GM18502 (cell line): ENCODE measurements at regions not wholly inside any gene's neighbourhood (a gene's known extent, or its start where the extent isn't known, plus 50 kb on each side); places are given as distances from the start of the nearest gene placed in this dataset.

ENCODE experiments used
- ATAC-seq: cut with Tn5 transposase; IDR thresholded peaks from one replicate; pipeline ENCODE4 v1.9.1; 2021; ENCODE audit warnings: mild to moderate bottlenecking; ENCODE audit not compliant: unreplicated experiment, poor library complexity

DNA sequence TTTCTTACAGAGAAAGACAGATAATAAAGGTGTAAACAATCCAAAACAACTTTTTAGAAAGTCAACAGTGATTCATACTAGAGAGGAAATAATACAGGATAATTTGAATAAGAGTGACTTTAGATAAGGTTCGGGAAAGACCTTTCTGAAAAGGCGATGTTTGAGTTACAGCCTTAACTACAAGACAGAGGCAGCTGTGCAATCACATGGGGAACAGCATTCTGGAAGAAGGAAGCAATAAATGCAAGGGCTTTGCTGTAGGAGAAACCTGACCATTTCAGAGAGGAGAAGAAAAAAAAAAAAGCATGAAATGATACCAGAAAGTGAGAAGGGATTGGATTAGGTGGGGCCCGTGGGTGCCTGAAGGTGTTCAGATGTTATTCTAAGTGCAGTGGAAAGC, 200.6 kb upstream of the ATP11B start:
- ATAC-seq = no peak

DNA sequence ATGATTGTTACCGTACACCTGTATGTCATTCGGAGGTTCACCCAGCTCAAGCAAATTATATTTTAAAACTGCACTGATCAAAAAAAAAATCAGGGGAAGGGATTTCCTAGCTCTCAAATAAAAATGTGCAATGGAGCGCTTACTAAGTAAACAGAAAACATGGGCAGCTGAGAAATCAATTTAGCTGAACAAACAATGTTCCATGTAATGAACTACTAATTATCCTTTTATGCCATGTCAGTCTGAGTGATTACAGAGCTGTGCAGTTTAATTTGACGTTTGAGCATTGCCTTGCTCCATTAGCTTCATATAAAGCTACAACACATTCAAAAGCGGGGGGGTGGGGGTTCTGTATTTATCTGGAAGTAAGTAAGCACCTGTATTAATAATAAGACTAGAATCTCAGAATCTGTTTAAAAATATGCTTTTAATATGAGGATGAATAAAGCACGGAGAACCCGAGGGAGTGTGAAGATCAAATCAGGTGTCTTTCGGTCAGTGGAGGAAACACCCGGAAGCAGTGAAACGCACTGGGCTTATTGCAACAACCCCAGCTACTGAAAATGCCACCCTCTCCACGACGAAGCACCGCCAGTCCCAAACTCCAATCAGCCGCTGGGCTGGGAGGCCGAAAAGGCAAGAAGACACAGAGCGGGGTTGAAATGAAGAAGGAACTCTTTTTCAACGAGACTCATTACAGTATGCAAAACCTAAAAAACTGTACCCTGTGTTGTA, 196.5 kb upstream of the ATP11B start:
- no peak for ATAC-seq

- ATAC-seq = no peak
Measured at GRCh38 chr3:182597621-182598041, 195.7 kb upstream of the ATP11B start.

DNA sequence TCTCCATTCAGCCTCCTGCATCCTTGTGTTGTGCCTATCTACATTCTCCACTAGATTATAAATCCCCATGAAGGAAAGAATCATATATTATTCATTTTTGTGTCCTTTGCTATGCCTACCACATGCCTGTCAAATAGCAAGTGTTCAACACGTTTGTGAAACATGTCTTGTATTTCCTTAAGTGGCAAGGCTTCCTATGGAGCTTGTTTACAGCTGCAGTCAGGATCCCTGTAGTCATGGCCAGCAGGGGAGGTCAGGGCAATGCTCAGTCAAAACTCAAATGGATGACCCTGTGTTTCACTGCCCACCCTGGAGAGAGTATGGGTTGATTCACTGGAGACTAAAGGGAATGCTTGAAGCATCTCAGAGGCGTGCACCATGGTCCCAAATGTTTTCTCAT, 191.7 kb upstream of the ATP11B start:
- ATAC-seq = no peak

GRCh38 chr3:182603501-182603900, 189.8 kb upstream of the ATP11B start:
- ATAC-seq = no peak

DNA sequence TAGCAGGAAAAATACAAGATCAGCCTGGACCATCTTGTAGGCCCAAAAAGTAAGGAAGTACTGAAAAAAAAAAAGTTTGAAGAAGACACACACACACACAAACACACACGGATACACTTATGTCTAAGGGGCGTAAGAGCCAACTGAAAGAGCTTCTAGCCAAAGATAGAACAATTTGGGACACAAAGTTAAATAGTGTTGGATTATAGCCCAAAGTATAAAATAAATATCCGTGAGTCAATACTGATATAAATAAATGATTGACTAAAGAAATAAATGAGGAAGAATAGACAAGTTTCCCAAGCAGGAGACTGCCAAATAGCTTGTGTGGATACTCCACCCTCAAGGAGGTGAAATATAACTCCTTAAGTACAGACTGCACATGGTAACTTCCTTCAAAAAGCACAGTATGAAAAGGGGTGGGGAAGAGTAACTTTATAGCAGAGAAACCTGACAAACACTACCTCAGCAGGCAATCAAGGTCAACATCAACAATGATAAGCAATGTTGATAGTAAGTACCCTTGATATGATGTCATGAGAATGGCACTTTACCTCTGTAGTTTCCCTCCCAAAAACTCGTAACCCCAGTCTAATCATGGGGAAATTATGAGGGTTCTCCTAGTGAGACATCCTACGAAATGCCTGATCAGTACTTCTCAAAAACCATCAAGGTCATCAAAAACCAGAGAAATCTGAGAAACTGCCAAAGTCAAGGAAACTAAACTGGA, 187.3 kb upstream of the ATP11B start:
- ATAC-seq = no peak

DNA sequence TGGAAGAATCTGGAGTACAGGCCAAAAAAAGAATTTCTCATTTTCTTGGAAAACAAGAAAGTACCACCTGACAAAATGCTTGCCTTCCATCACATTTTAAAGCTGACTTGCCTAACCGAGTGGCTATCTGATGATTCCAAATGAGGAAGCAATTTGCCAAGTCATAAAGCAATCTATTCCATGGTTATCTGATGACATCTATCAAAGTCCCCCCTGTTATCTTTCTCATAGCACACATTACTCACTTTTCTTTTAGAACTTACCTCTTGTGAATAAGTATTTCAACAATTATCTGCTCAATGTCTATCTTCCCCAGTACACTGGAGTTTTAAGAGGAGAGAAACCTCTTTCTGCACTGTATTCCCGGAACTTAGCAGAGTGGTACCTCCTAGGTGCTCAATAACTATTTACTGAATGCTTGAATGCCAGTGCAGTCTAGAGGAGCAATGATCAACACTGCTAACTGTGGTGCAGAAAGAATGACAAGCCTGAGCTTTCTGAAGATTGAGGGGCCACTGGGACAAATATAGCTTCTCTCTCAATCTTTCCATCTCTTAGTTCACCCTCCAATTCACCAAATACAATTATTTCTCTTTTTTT, 186.3 kb upstream of the ATP11B start:
- no peak for ATAC-seq

DNA sequence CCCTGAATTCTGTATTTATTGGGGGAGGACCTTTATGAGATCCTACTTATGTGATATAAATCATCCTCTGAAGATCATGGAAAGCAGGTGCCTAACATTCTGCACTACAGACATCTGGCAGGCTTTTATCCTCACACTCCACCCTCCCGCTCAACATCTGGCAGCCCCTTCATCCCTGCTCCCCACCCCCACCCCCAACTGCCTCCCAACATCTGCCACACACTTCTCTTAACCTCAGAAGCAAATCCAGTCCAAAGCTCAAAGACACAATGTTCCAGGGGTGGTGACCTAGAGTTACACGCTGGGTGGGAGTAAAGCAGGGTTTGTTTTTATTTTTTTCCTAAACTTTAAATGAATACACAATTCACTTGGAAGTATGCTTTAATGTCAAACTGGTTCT, 184.5 kb upstream of the ATP11B start:
- no peak for ATAC-seq

GRCh38 chr3:182609575-182610156, 183.6 kb upstream of the ATP11B start:
- ATAC-seq = no peak

- no peak for ATAC-seq
Measured at GRCh38 chr3:182612332-182612731, 181.0 kb upstream of the ATP11B start.

- no peak for ATAC-seq
Measured at GRCh38 chr3:182617500-182617899, 175.8 kb upstream of the ATP11B start.

- no peak for ATAC-seq
Measured at GRCh38 chr3:182618085-182618732, 175.1 kb upstream of the ATP11B start.

DNA sequence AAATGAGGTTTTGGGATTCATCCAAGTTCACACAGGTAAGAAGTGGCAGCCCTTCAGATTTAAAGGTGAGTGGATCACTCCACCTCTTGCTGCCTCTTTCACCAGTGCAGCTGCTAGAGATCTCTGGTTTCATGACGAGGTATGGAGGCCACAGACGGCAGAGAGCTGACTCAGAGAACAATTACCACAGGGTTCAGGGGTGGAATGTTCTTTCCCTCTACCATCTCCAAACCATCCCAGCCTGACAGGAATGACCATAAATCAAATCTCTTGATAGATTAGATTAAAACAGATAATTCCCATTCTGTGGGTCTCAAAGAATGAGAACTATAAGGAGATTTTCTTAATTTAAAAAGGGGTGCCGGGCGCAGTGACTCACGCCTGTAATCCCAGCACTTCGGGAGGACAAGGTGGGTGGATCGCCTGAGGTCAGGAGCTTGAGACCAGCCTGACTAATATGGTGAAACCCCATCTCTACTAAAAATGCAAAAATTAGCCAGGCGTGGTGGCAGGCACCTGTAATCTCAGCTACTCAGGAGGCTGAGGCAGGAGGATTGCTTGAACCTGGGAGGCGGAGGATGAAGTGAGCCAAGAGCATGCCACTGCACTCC, 174.2 kb upstream of the ATP11B start:
- ATAC-seq = no peak

DNA sequence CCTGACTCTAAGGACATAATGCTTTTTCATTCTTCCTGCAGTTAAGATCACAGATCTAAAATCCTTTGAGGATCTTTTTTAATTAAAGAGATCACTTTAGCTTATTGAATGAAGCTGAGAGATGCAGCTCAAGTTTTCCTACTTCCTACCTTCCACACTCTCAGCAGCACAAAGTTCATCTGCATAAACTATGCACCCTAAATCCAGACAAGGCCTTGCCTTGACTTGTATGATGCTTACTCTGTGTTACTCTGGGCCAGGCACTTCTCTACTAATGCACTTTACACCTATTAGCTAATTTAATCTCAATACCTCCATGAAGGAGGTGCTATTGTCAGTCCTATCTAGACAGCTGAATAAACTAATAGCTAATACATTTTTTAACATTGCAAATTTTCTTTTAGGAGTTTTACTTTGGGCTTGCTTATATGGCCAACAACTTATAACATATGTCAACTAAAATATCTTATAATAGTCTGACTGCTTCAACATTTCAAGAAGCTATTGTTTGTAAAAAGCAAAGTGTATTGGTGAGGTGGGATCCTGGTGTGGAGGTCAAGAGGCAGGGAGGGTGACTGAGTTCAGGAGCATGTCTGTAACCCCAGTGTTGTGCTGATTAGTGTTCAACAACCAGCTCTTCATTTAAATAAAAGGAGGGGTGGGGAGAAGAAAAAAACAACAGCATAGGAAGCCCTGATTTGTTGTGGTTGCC, 172.4 kb upstream of the ATP11B start:
- ATAC-seq = no peak

- no peak for ATAC-seq
Measured at GRCh38 chr3:182621435-182622240, 171.7 kb upstream of the ATP11B start.

DNA sequence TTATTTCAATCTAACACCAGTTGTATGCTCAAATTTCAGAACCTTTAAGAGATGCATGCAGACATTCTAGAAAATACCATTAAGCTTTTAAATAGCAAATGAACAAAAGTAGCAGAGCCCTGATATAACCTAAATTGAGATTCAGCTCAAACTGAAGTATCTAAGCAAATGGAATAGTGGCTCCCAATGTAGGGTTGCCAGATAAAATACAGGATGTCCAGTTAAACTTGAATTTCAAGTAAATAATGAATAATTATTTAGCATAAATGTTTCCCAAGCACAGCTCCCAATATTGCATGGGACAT, 171.1 kb upstream of the ATP11B start:
- ATAC-seq = no peak

- no peak for ATAC-seq
Measured at GRCh38 chr3:182626484-182627467, 166.5 kb upstream of the ATP11B start.

GRCh38 chr3:182628531-182628930, 164.8 kb upstream of the ATP11B start:
- no peak for ATAC-seq
